ENCODE measurements at regions not wholly inside any gene's neighbourhood (a gene's known extent, or its start where the extent isn't known, plus 50 kb on each side); places are given as distances from the start of the nearest gene placed in this dataset.
"Not testable (repeated sequence)": the region's sequence is repeated elsewhere in the genome, so short reads cannot be mapped to it uniquely, and the experiment has no call there.

GRCh38 chr3:98712726-98713125 is 50.4 kb upstream of the ST3GAL6 start:
- Histone ChIP-seq H3K4me3 (replicated peaks; ENCODE audit: low read depth, low read length) (no peak overlapping the region), H3K36me3 (ENCODE audit: control insufficient read depth, insufficient read depth, low read length) (no peaks in the 10 kb centered on the region), H3K27me3 (replicated peaks; ENCODE audit: control insufficient read depth, insufficient read depth, low read length) (no peaks in the 10 kb centered on the region)
- DNase-seq (ENCODE audit: extremely low read depth, insufficient read length) = no peak
- TF ChIP-seq CTCF (IDR thresholded peaks at IDR 0.05; ENCODE audit: insufficient read depth, low read length, poor library complexity, severe bottlenecking) = no peak

DNA sequence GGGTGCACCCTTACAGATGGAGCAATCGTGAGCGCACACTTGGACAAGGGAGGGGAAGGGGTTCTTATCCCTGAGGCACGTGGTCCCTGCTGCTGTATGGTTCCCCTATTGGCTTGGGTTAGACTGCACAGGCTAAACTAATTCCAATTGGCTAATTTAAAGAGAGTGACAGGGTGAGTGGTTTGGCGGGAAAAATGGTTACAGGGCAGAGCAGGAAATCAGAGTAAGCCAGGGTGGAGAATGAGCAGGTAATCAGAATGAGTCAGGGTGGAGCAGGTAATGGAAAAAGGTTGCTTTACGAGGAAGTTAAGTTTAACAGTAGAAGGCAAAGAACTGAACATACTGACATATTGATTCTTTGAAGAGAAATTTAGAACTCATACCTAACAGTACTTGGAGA is 49.8 kb upstream of the ST3GAL6 start:
- not testable (repeated sequence) for H3K27me3 ChIP-seq (replicated peaks; ENCODE audit: control insufficient read depth, insufficient read depth, low read length); DNase-seq (ENCODE audit: extremely low read depth, insufficient read length); H3K4me3 ChIP-seq (replicated peaks; ENCODE audit: low read depth, low read length); H3K36me3 ChIP-seq (ENCODE audit: control insufficient read depth, insufficient read depth, low read length)

All from GM06990 (cell line).